ENCODE measurements at regions not wholly inside any gene's neighbourhood (a gene's known extent, or its start where the extent isn't known, plus 50 kb on each side); places are given as distances from the start of the nearest gene placed in this dataset.
A peak's percentile ranks its signal among the peaks of the same experiment; 100 is the strongest.

- Histone ChIP-seq H3K4me1 (ENCODE audit: insufficient read depth, low read length) (no peaks in the 10 kb centered on the region), H3K9me3 (ENCODE audit: low read length) (no peaks in the 10 kb centered on the region), H3K36me3 (ENCODE audit: insufficient read depth, low read length) (no peaks in the 10 kb centered on the region), H3K27me3 (ENCODE audit: insufficient read depth, low read length, poor library complexity, severe bottlenecking) (no peaks in the 10 kb centered on the region), H3K4me3 (ENCODE audit: low read length) (no peak overlapping the region), H3K27ac (ENCODE audit: low read depth, low read length) (no peak overlapping the region)
- H3K9me3 Mint-ChIP-seq = peaks cover 4 to 16% (median 11%) of the 10 kb centered on the region in 5 donors
- ChIA-PET POLR2A (no interaction called here), CTCF (no interaction called here)
- H3K27me3 Mint-ChIP-seq = peaks cover 0 to 5% of the 10 kb centered on the region in 2 donors
- DNase-seq = no peak
- H3K4me3 Mint-ChIP-seq = no peak overlapping the region
- H3K36me3 Mint-ChIP-seq = no peaks in the 10 kb centered on the region
- no peaks in the 10 kb centered on the region for H3K4me1 Mint-ChIP-seq
- H3K27ac Mint-ChIP-seq = no peak overlapping the region
Observed at GRCh38 chr6:24031496-24031895, 94.5 kb upstream of the NRSN1 start.

- H3K27ac Mint-ChIP-seq = peak overlapping the region in 1 of 8 donors; percentile 34
- no peak overlapping the region for H3K4me3 ChIP-seq (ENCODE audit: low read length)
- no peak overlapping the region for H3K4me3 Mint-ChIP-seq
- H3K4me1 ChIP-seq (ENCODE audit: insufficient read depth, low read length) = no peaks in the 10 kb centered on the region
- POLR2A ChIA-PET = no interaction called here
- peaks cover 0 to 5% of the 10 kb centered on the region in 2 donors for H3K27me3 Mint-ChIP-seq
- H3K36me3 ChIP-seq (ENCODE audit: insufficient read depth, low read length) = no peaks in the 10 kb centered on the region
- H3K27ac ChIP-seq (ENCODE audit: low read depth, low read length) = no peak overlapping the region
- peaks cover 6 to 16% (median 14%) of the 10 kb centered on the region in 5 donors for H3K9me3 Mint-ChIP-seq
- no peaks in the 10 kb centered on the region for H3K4me1 Mint-ChIP-seq
- H3K36me3 Mint-ChIP-seq = no peaks in the 10 kb centered on the region
- CTCF ChIA-PET = no interaction called here
- H3K27me3 ChIP-seq (ENCODE audit: insufficient read depth, low read length, poor library complexity, severe bottlenecking) = no peaks in the 10 kb centered on the region
- DNase-seq = no peak
- H3K9me3 ChIP-seq (ENCODE audit: low read length) = no peaks in the 10 kb centered on the region
Observed at GRCh38 chr6:24032896-24033688, 92.9 kb upstream of the NRSN1 start.

GRCh38 chr6:24043848-24044247 lies 82.2 kb upstream of the NRSN1 start:
- peaks cover 2 to 30% (median 7%) of the 10 kb centered on the region in 5 donors for H3K9me3 Mint-ChIP-seq
- Histone ChIP-seq H3K36me3 (ENCODE audit: insufficient read depth, low read length) (no peaks in the 10 kb centered on the region), H3K27me3 (ENCODE audit: insufficient read depth, low read length, poor library complexity, severe bottlenecking) (no peaks in the 10 kb centered on the region), H3K27ac (ENCODE audit: low read depth, low read length) (no peak overlapping the region), H3K9me3 (ENCODE audit: low read length) (no peaks in the 10 kb centered on the region), H3K4me1 (ENCODE audit: insufficient read depth, low read length) (no peaks in the 10 kb centered on the region), H3K4me3 (ENCODE audit: low read length) (no peak overlapping the region)
- no peaks in the 10 kb centered on the region for H3K27me3 Mint-ChIP-seq
- H3K36me3 Mint-ChIP-seq = no peaks in the 10 kb centered on the region
- DNase-seq = no peak
- H3K27ac Mint-ChIP-seq = no peak overlapping the region
- no peaks in the 10 kb centered on the region for H3K4me1 Mint-ChIP-seq
- no peak overlapping the region for H3K4me3 Mint-ChIP-seq
- POLR2A ChIA-PET = no interaction called here
- CTCF ChIA-PET = no interaction called here

GRCh38 chr6:24051942-24052589 lies 73.9 kb upstream of the NRSN1 start:
- CTCF ChIA-PET = no interaction called here
- no peaks in the 10 kb centered on the region for H3K27me3 Mint-ChIP-seq

GRCh38 chr6:24052590-24052961 lies 73.4 kb upstream of the NRSN1 start:
- no peaks in the 10 kb centered on the region for H3K9me3 ChIP-seq (ENCODE audit: low read length)
- Mint-ChIP-seq H3K4me3 (no peak overlapping the region), H3K27me3 (no peaks in the 10 kb centered on the region), H3K9me3 (peaks cover 0 to 3% (median 3%) of the 10 kb centered on the region in 5 donors), H3K27ac (no peak overlapping the region), H3K36me3 (no peaks in the 10 kb centered on the region), H3K4me1 (no peaks in the 10 kb centered on the region)
- POLR2A ChIA-PET = no interaction called here
- no peaks in the 10 kb centered on the region for H3K36me3 ChIP-seq (ENCODE audit: insufficient read depth, low read length)
- CTCF ChIA-PET = no interaction called here
- no peaks in the 10 kb centered on the region for H3K4me1 ChIP-seq (ENCODE audit: insufficient read depth, low read length)
- H3K4me3 ChIP-seq (ENCODE audit: low read length) = no peak overlapping the region
- H3K27me3 ChIP-seq (ENCODE audit: insufficient read depth, low read length, poor library complexity, severe bottlenecking) = no peaks in the 10 kb centered on the region
- H3K27ac ChIP-seq (ENCODE audit: low read depth, low read length) = no peak overlapping the region
- no peak for DNase-seq

More at GRCh38 chr6:24051942-24052589, 73.9 kb upstream of the NRSN1 start:
- H3K36me3 Mint-ChIP-seq = no peaks in the 10 kb centered on the region
- H3K4me3 Mint-ChIP-seq = no peak overlapping the region
- no peaks in the 10 kb centered on the region for H3K27me3 ChIP-seq (ENCODE audit: insufficient read depth, low read length, poor library complexity, severe bottlenecking)
- H3K27ac Mint-ChIP-seq = no peak overlapping the region
- H3K4me1 ChIP-seq (ENCODE audit: insufficient read depth, low read length) = no peaks in the 10 kb centered on the region
- no peaks in the 10 kb centered on the region for H3K9me3 ChIP-seq (ENCODE audit: low read length)
- no peak for DNase-seq
- no peaks in the 10 kb centered on the region for H3K36me3 ChIP-seq (ENCODE audit: insufficient read depth, low read length)
- peaks cover 0 to 3% (median 3%) of the 10 kb centered on the region in 5 donors for H3K9me3 Mint-ChIP-seq
- H3K4me3 ChIP-seq (ENCODE audit: low read length) = no peak overlapping the region
- no peak overlapping the region for H3K27ac ChIP-seq (ENCODE audit: low read depth, low read length)
- no peaks in the 10 kb centered on the region for H3K4me1 Mint-ChIP-seq
- POLR2A ChIA-PET = no interaction called here

- CTCF ChIA-PET = no interaction called here
- no peaks in the 10 kb centered on the region for H3K27me3 ChIP-seq (ENCODE audit: insufficient read depth, low read length, poor library complexity, severe bottlenecking)
- POLR2A ChIA-PET = no interaction called here
- no peaks in the 10 kb centered on the region for H3K27me3 Mint-ChIP-seq
- no peaks in the 10 kb centered on the region for H3K9me3 ChIP-seq (ENCODE audit: low read length)
- peaks cover 0 to 3% (median 3%) of the 10 kb centered on the region in 5 donors for H3K9me3 Mint-ChIP-seq
- no peak for DNase-seq
- H3K4me1 Mint-ChIP-seq = no peaks in the 10 kb centered on the region
- H3K4me1 ChIP-seq (ENCODE audit: insufficient read depth, low read length) = no peaks in the 10 kb centered on the region
- no peak overlapping the region for H3K27ac Mint-ChIP-seq
- H3K36me3 ChIP-seq (ENCODE audit: insufficient read depth, low read length) = no peaks in the 10 kb centered on the region
- no peaks in the 10 kb centered on the region for H3K36me3 Mint-ChIP-seq
- no peak overlapping the region for H3K4me3 ChIP-seq (ENCODE audit: low read length)
- no peak overlapping the region for H3K27ac ChIP-seq (ENCODE audit: low read depth, low read length)
- H3K4me3 Mint-ChIP-seq = no peak overlapping the region
Observed at GRCh38 chr6:24053057-24053456, 73.0 kb upstream of the NRSN1 start.

GRCh38 chr6:24054388-24054787 lies 71.6 kb upstream of the NRSN1 start:
- Mint-ChIP-seq H3K4me3 (no peak overlapping the region), H3K36me3 (no peaks in the 10 kb centered on the region), H3K9me3 (peaks cover 0 to 3% (median 1%) of the 10 kb centered on the region in 5 donors), H3K27me3 (no peaks in the 10 kb centered on the region), H3K4me1 (no peaks in the 10 kb centered on the region), H3K27ac (no peak overlapping the region)
- no peaks in the 10 kb centered on the region for H3K36me3 ChIP-seq (ENCODE audit: insufficient read depth, low read length)
- DNase-seq = no peak
- no peaks in the 10 kb centered on the region for H3K4me1 ChIP-seq (ENCODE audit: insufficient read depth, low read length)
- no peak overlapping the region for H3K27ac ChIP-seq (ENCODE audit: low read depth, low read length)
- POLR2A ChIA-PET = no interaction called here
- H3K9me3 ChIP-seq (ENCODE audit: low read length) = no peaks in the 10 kb centered on the region
- H3K27me3 ChIP-seq (ENCODE audit: insufficient read depth, low read length, poor library complexity, severe bottlenecking) = no peaks in the 10 kb centered on the region
- CTCF ChIA-PET = no interaction called here
- no peak overlapping the region for H3K4me3 ChIP-seq (ENCODE audit: low read length)

GRCh38 chr6:24056567-24056966 lies 69.4 kb upstream of the NRSN1 start:
- no peak for DNase-seq
- no peaks in the 10 kb centered on the region for H3K4me1 Mint-ChIP-seq
- H3K4me3 Mint-ChIP-seq = no peak overlapping the region
- Histone ChIP-seq H3K9me3 (ENCODE audit: low read length) (no peaks in the 10 kb centered on the region), H3K27me3 (ENCODE audit: insufficient read depth, low read length, poor library complexity, severe bottlenecking) (no peaks in the 10 kb centered on the region), H3K4me1 (ENCODE audit: insufficient read depth, low read length) (no peaks in the 10 kb centered on the region), H3K4me3 (ENCODE audit: low read length) (no peak overlapping the region), H3K36me3 (ENCODE audit: insufficient read depth, low read length) (no peaks in the 10 kb centered on the region), H3K27ac (ENCODE audit: low read depth, low read length) (no peak overlapping the region)
- no peak overlapping the region for H3K27ac Mint-ChIP-seq
- no peaks in the 10 kb centered on the region for H3K36me3 Mint-ChIP-seq
- peaks cover 0 to 3% (median 0%) of the 10 kb centered on the region in 5 donors for H3K9me3 Mint-ChIP-seq
- H3K27me3 Mint-ChIP-seq = no peaks in the 10 kb centered on the region
- POLR2A ChIA-PET = no interaction called here
- CTCF ChIA-PET = no interaction called here

Data from CD8-positive, alpha-beta memory T cell (primary cell).